ENCODE measurements at regions not wholly inside any gene's neighbourhood (a gene's known extent, or its start where the extent isn't known, plus 50 kb on each side); places are given as distances from the start of the nearest gene placed in this dataset.

DNA sequence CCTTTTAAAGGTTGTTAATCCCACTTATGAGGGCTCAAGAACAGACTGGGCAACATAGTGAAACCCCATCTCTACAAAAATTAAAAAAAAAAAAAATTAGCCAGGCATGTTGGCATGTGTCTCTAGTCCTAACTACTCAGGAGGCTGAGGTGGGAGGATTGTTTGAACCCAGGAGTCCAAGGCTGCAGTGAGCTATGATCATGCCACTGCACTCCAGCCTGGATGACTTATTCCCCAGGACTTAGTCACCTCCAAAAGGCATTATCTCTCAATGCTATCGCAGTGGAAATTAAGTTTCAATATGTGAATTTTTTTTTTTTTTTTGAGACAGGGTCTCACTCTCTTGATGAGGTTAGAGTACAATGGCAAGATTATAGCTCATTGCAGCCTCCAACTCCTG is 61.2 kb upstream of the TRIM24 start:
- Histone ChIP-seq H3K27me3 (ENCODE audit: control insufficient read depth, insufficient read depth) (no peaks in the 10 kb centered on the region), H3K9me3 (ENCODE audit: control insufficient read depth, low read length) (no peaks in the 10 kb centered on the region), H3K4me3 (ENCODE audit: low read length) (no peak overlapping the region), H3K4me1 (ENCODE audit: control insufficient read depth, insufficient read depth, low read length) (no peaks in the 10 kb centered on the region), H3K27ac (ENCODE audit: low read length) (no peak overlapping the region)
- DNase-seq: no peak
- WGBS: 98% methylated on average over 1 of the region's 1 CpG
- no peak for ATAC-seq
- intact Hi-C loops (cut with DNase I): no loop called here

DNA sequence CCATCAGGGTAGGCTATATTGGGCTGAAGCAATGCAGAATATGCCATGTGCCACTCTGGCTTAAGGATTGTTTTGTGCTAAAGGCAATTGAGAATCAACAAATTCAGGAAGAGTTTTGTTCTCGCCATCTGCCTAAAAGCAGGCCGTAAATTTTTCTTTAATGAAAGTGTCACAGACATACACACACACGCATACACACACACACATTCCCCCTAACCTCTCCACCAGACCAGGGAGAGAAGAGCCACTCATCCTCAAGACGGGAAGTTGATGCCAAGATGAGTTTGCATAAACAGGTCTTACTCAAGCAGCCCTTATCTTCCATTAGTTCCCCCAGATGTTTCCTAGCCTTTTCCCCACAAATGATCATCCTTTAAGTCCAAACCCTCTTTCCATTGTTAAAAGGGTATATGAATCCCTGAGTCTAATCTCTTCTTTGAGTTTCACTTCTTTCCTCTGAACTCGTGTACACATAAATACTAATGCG is 59.6 kb upstream of the TRIM24 start:
- Histone ChIP-seq H3K9me3 (ENCODE audit: control insufficient read depth, low read length) (no peaks in the 10 kb centered on the region), H3K4me1 (ENCODE audit: control insufficient read depth, insufficient read depth, low read length) (no peaks in the 10 kb centered on the region), H3K27ac (ENCODE audit: low read length) (no peak overlapping the region), H3K4me3 (ENCODE audit: low read length) (no peak overlapping the region), H3K27me3 (ENCODE audit: control insufficient read depth, insufficient read depth) (no peaks in the 10 kb centered on the region)
- ATAC-seq (no peak), DNase-seq (no peak)
- intact Hi-C loops (cut with DNase I): no loop called here
- WGBS: 70% methylated on average over 6 of the region's 6 CpGs

DNA sequence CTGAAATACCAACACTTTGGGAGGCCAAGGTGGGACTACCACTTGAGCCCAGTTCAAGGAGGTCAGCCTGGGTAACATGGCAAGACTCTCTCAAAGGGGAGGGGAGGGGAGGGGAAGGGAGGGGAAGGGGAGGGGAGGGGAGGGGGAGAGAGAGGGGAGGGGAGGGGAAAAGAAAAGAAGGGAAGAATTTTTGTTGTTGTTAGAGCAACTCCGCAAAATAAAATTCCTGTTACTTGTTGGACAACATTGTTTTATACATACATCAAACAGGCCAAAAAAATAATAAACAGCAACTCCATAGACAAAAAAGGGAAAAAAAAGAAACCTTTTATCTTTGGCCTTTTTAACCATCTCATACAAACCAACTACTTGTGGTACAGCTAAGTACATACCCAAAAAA is 57.3 kb upstream of the TRIM24 start:
- no peak overlapping the region for H3K4me3 ChIP-seq (ENCODE audit: low read length)
- intact Hi-C loops (cut with DNase I): no loop called here
- WGBS: 98% methylated on average over 1 of the region's 1 CpG
- ATAC-seq (no peak), DNase-seq (no peak)
- no peaks in the 10 kb centered on the region for H3K27me3 ChIP-seq (ENCODE audit: control insufficient read depth, insufficient read depth)
- no peaks in the 10 kb centered on the region for H3K4me1 ChIP-seq (ENCODE audit: control insufficient read depth, insufficient read depth, low read length)
- H3K9me3 ChIP-seq (ENCODE audit: control insufficient read depth, low read length): no peaks in the 10 kb centered on the region
- no peak overlapping the region for H3K27ac ChIP-seq (ENCODE audit: low read length)

DNA sequence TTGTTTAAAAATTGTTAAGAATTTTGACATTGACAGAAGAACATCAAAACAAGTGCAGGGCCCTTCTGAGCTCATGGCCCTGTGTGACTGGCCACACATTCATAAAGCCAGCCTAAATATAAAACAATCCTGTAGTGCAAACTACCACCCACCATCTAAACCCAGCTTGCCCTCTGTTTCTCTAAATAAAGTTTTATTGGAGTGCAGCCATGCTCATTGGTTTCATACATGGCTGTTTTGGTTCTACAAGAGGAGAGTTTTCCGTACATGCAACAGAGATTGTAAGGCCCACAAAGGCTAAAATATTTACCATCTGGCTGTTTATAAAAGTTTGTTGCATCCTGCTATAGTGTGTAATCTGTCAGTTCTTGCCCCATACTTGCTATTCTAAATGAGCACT is 54.6 kb upstream of the TRIM24 start:
- Histone ChIP-seq H3K27ac (ENCODE audit: low read length) (no peak overlapping the region), H3K27me3 (ENCODE audit: control insufficient read depth, insufficient read depth) (no peaks in the 10 kb centered on the region), H3K9me3 (ENCODE audit: control insufficient read depth, low read length) (no peaks in the 10 kb centered on the region), H3K4me1 (ENCODE audit: control insufficient read depth, insufficient read depth, low read length) (no peaks in the 10 kb centered on the region), H3K4me3 (ENCODE audit: low read length) (no peak overlapping the region)
- DNase-seq: no peak
- intact Hi-C loops (cut with DNase I): no loop called here
- no peak for ATAC-seq
- WGBS: 99% methylated on average over 1 of the region's 1 CpG

DNA sequence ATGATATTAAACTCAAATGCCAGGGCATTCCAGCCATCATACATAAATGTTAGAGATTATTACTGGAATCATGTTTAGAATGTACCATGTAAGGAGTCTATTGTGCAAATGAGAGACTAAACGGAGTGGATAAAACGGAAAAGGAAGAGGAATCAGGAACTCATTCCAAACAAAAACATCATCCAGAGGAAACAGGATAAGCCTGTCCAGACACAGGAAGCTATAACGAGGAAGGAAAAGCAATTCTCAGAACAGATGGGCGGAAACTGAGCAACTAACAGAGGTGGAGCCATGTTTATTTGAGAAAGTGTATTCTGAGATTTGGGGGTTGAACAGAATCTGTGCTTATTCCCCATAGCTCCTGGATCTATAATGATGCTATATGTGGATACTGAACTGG is 52.3 kb upstream of the TRIM24 start:
- no peaks in the 10 kb centered on the region for H3K9me3 ChIP-seq (ENCODE audit: control insufficient read depth, low read length)
- no peak for ATAC-seq
- H3K4me3 ChIP-seq (ENCODE audit: low read length): no peak overlapping the region
- no peaks in the 10 kb centered on the region for H3K27me3 ChIP-seq (ENCODE audit: control insufficient read depth, insufficient read depth)
- intact Hi-C loops (cut with DNase I): no loop called here
- 34% methylated on average over 4 of the region's 4 CpGs for WGBS
- no peak overlapping the region for H3K27ac ChIP-seq (ENCODE audit: low read length)
- no peaks in the 10 kb centered on the region for H3K4me1 ChIP-seq (ENCODE audit: control insufficient read depth, insufficient read depth, low read length)
- no peak for DNase-seq
